Epithelial cell of proximal tubule (primary cell): ENCODE measurements at regions not wholly inside any gene's neighbourhood (a gene's known extent, or its start where the extent isn't known, plus 50 kb on each side); places are given as distances from the start of the nearest gene placed in this dataset.
"Not testable (repeated sequence)": the region's sequence is repeated elsewhere in the genome, so short reads cannot be mapped to it uniquely, and the experiment has no call there.

ENCODE experiments used
- DNase-seq: peaks from one replicate; pipeline ENCODE4 v3.0.0-alpha.2; 2011; ENCODE audit warnings: low read depth
- H3K4me3 ChIP-seq: 2 replicates; pipeline ENCODE4 v1.5.1; 2011; ENCODE audit warnings: low read depth, mild to moderate bottlenecking, low read length
- TF ChIP-seq, protein P1 (sequence below): conservative IDR thresholded peaks from 2 replicates; pipeline ENCODE4 v1.5.1; 2012; ENCODE audit warnings: low read depth, mild to moderate bottlenecking, low read length

DNA sequence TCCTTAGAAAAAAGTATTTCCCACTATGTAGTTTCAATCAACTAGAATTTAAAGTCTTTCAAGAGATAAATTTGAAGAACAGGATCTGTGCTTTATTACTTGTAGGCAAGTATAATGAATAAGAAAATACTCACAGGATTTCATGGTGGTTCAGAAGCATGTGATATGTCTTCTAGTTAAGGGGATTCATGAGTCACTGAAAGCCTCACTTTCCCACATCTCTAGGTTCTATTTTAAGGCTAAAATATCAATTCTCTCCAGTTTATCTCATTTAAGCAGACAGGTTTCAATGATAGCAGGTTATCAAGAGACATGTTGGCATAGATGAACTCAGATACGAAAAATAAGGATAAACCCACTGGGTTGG lies 437.8 kb upstream of the BCHE start:
- no peak for DNase-seq
- H3K4me3 ChIP-seq: no peak overlapping the region
- TF ChIP-seq, protein P1, sequence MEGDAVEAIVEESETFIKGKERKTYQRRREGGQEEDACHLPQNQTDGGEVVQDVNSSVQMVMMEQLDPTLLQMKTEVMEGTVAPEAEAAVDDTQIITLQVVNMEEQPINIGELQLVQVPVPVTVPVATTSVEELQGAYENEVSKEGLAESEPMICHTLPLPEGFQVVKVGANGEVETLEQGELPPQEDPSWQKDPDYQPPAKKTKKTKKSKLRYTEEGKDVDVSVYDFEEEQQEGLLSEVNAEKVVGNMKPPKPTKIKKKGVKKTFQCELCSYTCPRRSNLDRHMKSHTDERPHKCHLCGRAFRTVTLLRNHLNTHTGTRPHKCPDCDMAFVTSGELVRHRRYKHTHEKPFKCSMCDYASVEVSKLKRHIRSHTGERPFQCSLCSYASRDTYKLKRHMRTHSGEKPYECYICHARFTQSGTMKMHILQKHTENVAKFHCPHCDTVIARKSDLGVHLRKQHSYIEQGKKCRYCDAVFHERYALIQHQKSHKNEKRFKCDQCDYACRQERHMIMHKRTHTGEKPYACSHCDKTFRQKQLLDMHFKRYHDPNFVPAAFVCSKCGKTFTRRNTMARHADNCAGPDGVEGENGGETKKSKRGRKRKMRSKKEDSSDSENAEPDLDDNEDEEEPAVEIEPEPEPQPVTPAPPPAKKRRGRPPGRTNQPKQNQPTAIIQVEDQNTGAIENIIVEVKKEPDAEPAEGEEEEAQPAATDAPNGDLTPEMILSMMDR: no peak

DNA sequence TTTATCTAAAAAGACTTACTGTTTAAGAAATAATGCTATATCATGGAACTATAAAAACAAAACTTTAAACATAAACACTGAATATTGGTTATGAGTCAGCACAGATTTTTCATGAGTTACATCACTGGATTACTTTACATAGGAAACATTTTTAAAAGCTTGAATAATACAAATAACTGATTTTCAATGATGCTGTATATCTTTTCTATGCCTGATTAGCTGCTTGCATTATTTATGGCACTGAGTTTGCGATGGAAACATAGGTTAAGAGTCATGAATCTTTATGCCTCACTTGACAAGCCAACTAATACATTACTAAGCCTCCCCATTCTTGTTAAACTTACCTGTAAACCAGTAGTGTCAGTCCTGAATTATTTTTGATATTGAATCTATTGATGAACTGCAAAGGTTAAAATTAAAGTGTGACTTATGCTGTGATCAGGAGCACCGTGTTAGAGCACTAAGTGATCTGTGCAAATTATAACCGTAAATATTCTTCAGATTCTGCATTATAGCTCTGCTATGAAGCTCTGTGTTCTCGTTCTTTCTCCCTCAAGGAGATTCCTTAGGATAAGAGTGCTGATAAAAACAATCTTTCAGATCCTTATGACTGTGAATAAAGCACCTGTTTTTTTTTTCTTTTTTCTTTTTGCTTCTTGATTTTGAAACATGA lies 437.3 kb upstream of the BCHE start:
- TF ChIP-seq, protein P1: no peak
- no peak for DNase-seq

DNA sequence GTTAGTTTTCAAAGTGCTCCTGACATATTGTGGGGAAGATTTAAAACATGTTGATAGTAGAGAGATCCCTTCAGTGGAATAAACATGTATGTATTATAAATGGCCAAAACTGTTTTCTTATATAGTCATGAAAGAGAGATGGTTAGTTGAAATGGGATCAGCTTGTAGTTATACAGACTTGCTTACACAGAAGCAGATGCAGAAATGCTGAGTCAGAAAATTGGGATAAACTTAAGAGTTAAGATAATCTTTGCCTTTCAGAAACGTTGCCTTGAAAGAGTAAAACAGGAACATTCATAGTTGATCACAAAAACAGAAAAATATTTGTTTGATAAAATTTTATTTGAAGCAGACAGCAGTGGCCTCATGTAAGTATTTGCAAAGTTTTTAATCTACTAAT lies 433.2 kb upstream of the BCHE start:
- H3K4me3 ChIP-seq: no peak overlapping the region
- TF ChIP-seq, protein P1: no peak
- DNase-seq: no peak

More for the DNA sequence above, 437.3 kb upstream of the BCHE start:
- H3K4me3 ChIP-seq: no peak overlapping the region

DNA sequence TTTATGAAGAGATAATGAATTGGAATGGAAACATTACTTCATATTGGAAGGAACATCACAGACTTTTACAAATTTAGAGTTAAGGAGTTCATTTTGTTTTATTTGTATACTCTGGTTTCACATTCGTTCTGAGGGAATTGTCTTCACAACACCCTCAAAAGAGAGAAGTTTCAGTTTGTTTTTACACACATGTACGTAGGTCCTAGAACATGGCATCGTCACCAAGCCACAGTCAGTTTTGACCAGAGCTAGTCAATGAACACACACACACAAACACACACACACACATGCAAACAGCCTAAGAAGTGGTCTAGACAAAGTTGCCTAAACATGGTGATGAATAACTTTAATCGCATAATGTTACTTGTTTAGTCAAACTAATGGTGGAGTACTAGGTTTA lies 427.9 kb upstream of the BCHE start:
- TF ChIP-seq, protein P1: no peak
- H3K4me3 ChIP-seq: no peak overlapping the region
- no peak for DNase-seq

DNA sequence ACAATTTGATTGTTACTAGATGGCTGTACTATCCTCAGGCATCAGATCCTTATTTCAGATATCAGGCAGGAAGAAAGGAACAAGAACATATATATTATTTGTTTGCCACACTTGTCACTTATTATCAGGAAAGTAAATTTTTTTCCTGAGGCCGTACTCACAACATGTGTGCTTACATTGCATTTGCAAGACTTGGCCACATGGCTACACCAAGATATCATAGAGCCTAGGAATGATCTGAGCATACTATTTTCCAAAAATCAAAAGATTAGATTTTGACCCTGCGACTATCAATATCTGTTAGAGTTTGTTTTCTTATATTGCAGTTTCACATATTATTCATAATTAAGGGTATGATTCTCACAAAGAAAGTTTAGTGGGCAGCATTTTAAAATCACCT lies 426.2 kb upstream of the BCHE start:
- H3K4me3 ChIP-seq: no peak overlapping the region
- no peak for DNase-seq
- TF ChIP-seq, protein P1: peak; percentile 40

DNA sequence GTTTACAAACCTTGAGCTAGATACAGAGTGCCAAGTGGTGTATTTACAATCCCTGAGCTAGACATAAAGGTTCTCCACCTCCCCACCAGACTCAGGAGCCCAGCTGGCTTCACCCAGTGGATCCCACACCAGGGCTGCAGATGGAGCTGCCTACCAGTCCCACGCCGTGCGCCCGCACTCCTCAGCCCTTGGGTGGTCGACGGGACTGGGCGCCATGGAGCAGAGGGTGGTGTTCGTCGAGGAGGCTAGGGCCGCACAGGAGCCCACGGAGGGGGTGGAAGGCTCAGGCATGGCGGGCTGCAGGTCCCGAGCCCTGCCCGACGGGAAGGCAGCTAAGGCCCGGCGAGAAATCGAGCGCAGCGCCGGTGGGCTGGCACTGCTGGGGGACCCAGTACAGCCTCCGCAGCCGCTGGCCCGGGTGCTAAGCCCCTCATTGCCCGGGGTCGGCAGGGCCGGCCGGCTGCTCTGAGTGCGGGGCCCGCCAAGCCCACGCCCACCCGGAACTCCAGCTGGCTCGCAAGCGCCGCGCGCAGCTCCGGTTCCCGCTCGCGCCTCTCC lies 421.1 kb upstream of the BCHE start:
- not testable (repeated sequence) for H3K4me3 ChIP-seq, DNase-seq

DNA sequence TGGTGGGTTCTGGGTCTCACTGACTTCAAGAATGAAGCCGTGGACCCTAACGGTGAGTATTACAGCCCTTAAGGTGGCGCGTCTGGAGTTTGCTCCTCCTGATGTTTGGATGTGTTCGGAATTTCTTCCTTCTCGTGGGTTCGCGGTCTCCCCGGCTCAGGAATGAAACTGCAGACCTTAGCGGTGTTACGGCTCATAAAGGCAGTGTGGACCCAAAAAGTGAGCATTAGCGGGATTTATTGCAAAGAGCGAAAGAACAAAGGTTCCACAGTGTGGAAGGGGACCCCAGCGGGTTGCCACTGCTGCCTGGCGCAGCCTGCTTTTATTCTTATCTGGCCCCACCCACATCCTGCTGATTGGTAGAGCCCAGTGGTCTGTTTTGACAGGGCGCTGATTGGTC lies 420.5 kb upstream of the BCHE start:
- TF ChIP-seq, protein P1: no peak
- no peak overlapping the region for H3K4me3 ChIP-seq
- no peak for DNase-seq
